Neural crest cell (in vitro differentiated cells): ENCODE measurements at regions not wholly inside any gene's neighbourhood (a gene's known extent, or its start where the extent isn't known, plus 50 kb on each side); places are given as distances from the start of the nearest gene placed in this dataset.

Experiments
- DNase-seq: peaks from one replicate; pipeline ENCODE4 v3.0.0; 2021; ENCODE audit warnings: low read depth, mixed read lengths, low spot score
- H3K27ac Mint-ChIP-seq: one replicate; pipeline ENCODE4 v1.8.0; 2021; ENCODE audit warnings: mild to moderate bottlenecking, mixed read lengths; ENCODE audit not compliant: unreplicated experiment
- H3K27me3 Mint-ChIP-seq: 2 replicates; pipeline ENCODE4 v1.8.0; 2021; ENCODE audit warnings: low read depth, mild to moderate bottlenecking, mixed read lengths
- H3K36me3 Mint-ChIP-seq: 2 replicates; pipeline ENCODE4 v1.8.0; 2021; ENCODE audit warnings: low read depth, mild to moderate bottlenecking, mixed read lengths
- H3K4me1 Mint-ChIP-seq: 2 replicates; pipeline ENCODE4 v1.8.0; 2021; ENCODE audit warnings: mixed read lengths
- H3K4me3 Mint-ChIP-seq: one replicate; pipeline ENCODE4 v1.8.0; 2021; ENCODE audit warnings: mild to moderate bottlenecking, mixed read lengths
- H3K9me3 Mint-ChIP-seq: 2 replicates; pipeline ENCODE4 v1.8.0; 2021; ENCODE audit warnings: mixed read lengths
- TF ChIP-seq, protein P1 (sequence below): fragments of 200-600 bp; sonication (generic); conservative IDR thresholded peaks from 2 replicates; pipeline ENCODE4 v1.5.0; 2021; ENCODE audit warnings: antibody characterized with exemption, mild to moderate bottlenecking

DNA sequence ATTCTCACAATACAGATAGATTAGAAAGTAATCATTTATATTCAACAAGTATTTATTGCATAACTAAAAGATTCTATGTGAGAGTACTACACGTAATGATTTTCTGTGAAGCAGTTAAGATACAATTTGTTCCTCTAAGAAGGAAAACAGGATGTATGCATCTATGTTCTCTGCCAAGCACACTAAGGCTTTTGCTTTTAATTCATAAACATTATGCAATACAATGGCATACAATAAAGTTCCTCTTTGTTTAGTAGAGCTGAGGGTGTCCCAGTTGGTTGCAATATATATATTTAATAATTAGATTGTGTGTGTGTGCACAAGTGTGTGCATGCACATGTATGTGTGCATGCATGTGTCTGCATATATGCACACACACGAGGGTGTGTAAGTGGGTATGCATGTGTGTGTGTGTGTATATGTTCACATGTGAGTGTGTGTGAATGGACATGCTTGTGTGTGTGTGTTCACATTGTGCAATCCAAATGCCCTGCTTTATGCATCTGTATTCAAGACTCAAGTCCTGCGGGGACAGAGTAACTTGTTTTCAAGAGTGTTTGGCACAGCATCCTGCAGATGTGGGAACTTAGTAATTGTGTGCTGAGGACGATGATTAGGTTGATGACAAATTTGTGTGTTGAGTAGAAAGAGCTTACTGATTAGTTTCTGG is 481.5 kb upstream of the KLF6 start:
- Mint-ChIP-seq H3K4me3 (no peak overlapping the region), H3K27me3 (no peaks in the 10 kb centered on the region), H3K36me3 (peaks cover 8% of the 10 kb centered on the region), H3K9me3 (peaks cover 14% of the 10 kb centered on the region), H3K4me1 (peaks cover 13% of the 10 kb centered on the region), H3K27ac (peak overlapping the region; percentile 38)
- TF ChIP-seq, protein P1, sequence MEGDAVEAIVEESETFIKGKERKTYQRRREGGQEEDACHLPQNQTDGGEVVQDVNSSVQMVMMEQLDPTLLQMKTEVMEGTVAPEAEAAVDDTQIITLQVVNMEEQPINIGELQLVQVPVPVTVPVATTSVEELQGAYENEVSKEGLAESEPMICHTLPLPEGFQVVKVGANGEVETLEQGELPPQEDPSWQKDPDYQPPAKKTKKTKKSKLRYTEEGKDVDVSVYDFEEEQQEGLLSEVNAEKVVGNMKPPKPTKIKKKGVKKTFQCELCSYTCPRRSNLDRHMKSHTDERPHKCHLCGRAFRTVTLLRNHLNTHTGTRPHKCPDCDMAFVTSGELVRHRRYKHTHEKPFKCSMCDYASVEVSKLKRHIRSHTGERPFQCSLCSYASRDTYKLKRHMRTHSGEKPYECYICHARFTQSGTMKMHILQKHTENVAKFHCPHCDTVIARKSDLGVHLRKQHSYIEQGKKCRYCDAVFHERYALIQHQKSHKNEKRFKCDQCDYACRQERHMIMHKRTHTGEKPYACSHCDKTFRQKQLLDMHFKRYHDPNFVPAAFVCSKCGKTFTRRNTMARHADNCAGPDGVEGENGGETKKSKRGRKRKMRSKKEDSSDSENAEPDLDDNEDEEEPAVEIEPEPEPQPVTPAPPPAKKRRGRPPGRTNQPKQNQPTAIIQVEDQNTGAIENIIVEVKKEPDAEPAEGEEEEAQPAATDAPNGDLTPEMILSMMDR: no peak
- DNase-seq: no peak

DNA sequence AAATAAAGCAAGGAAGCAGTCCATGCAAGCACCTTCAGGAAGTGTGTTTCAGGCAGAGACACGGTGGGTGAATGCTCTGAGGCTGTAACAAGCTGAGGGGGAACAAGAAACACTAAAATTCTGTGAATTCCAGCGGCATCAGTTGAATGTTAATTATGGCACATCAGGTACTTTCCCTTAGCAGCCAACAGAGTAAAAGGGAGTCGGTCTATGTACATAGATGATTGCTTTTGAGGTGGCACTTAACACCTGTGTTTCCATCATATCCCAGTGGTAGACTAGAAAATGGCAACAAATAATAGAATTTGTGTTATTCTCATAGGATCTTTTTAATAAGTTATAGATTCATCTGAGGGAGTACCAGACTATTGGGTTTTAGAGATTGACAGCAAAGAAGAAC is 481.0 kb upstream of the KLF6 start:
- Mint-ChIP-seq H3K36me3 (peaks cover 5% of the 10 kb centered on the region), H3K27me3 (no peaks in the 10 kb centered on the region), H3K4me1 (peaks cover 13% of the 10 kb centered on the region), H3K9me3 (peaks cover 10% of the 10 kb centered on the region), H3K27ac (no peak overlapping the region), H3K4me3 (no peak overlapping the region)
- no peak for DNase-seq
- TF ChIP-seq, protein P1: no peak

DNA sequence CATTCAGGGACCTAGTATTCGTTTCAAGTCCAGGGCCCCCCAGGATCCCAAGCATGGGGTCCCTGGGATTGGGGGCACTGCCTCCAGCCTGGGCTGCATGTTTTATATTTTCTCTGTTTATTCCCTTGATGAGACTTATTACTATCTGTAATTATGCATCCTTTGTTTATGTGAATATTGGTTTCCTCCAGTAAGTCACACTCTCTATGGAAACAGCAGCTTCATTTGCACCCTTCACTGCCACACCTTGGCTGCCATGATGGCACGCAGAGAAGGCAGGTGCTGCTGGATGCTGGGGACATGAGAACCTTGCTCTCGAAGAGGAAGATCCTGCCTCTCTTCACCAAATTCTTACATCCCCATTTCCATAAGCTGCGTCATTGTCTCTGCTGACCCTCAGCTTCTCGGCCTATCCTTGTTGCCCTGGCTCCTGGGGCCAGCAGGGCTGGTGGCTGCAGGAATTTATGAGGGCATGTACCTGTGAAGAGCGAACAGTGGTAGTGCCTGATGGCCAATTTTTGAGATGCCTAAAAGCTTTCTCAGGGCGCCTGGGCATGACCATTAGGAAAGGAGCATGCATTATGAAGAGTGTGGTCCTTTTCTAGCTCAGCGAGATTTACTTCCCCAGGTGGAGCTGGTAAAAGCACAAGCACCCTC is 479.3 kb upstream of the KLF6 start:
- H3K4me3 Mint-ChIP-seq: no peak overlapping the region
- H3K4me1 Mint-ChIP-seq: peaks cover 11% of the 10 kb centered on the region
- DNase-seq: no peak
- H3K36me3 Mint-ChIP-seq: peaks cover 3% of the 10 kb centered on the region
- H3K9me3 Mint-ChIP-seq: peaks cover 5% of the 10 kb centered on the region
- H3K27ac Mint-ChIP-seq: no peak overlapping the region
- TF ChIP-seq, protein P1: no peak
- H3K27me3 Mint-ChIP-seq: no peaks in the 10 kb centered on the region

DNA sequence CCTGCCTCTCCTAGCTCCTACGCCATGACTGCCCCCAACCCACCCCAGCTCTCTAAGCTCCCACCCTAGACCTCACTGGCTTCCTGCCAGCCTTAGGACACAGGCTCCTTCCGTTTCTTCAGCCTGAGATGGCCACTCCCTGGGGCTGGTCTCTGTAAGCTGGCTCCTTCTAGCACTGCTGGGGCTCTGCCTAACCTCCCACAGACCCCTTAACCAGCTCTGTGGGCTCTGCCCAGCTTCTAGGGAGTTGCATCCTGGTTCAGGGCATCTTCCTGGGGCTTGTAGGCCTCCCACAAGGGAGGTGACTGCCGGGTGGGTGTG is 478.6 kb upstream of the KLF6 start:
- H3K36me3 Mint-ChIP-seq: peaks cover under 1% of the 10 kb centered on the region
- H3K9me3 Mint-ChIP-seq: peaks cover 2% of the 10 kb centered on the region
- H3K4me1 Mint-ChIP-seq: peaks cover 11% of the 10 kb centered on the region
- no peak for DNase-seq
- no peak overlapping the region for H3K4me3 Mint-ChIP-seq
- TF ChIP-seq, protein P1: no peak
- H3K27me3 Mint-ChIP-seq: no peaks in the 10 kb centered on the region
- peak overlapping the region; percentile 62 for H3K27ac Mint-ChIP-seq

DNA sequence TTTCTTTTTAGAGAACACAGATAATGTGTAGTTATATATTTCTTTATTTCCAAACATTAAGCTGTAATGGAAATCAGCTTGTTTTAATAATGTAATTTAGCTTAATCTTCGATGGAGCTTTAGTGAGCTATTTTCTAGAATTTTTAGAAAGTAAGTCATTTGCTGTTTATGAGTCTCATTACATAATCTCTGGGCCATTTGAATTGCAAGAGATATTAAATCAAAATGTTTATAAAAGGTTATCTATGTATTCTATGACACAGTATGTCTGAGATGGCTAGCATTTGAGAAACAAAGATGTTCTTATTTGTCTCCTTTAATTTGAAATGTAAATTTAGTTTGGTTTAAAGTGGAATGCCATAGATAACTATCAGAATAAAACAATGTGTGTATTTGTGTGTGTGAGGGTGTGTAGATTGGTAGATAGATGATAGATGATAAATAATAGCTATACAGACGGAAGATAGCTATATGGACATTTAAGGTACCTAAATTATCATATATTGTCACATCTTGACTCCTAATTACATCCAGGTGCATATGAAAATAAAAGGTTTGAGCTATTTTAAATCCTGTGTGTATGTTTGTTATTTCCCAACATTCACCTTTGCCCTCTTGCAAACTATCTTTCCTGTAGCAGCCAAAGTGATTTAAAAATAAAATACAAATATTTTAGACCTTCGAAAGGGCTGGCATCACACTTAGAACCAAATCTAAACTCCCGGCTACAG is 478.0 kb upstream of the KLF6 start:
- no peak for DNase-seq
- no peaks in the 10 kb centered on the region for H3K9me3 Mint-ChIP-seq
- TF ChIP-seq, protein P1: no peak
- no peak overlapping the region for H3K4me3 Mint-ChIP-seq
- H3K27ac Mint-ChIP-seq: no peak overlapping the region
- H3K4me1 Mint-ChIP-seq: peaks cover 11% of the 10 kb centered on the region
- no peaks in the 10 kb centered on the region for H3K27me3 Mint-ChIP-seq
- no peaks in the 10 kb centered on the region for H3K36me3 Mint-ChIP-seq
